GM12878 (cell line): ENCODE measurements at regions not wholly inside any gene's neighbourhood (a gene's known extent, or its start where the extent isn't known, plus 50 kb on each side); places are given as distances from the start of the nearest gene placed in this dataset.

Experiments
- ATAC-seq: fragments of 200-7000 bp; cut with Tn5 transposase; 3 replicates; pipeline ENCODE4 v1.9.1; 2020; ENCODE audit warnings: mild to moderate bottlenecking, moderate library complexity
- BruUV-seq: library from RNA; stranded (reverse); fragments of 400-500 nt; replicated peaks from 2 replicates; lab custom pipeline; 2021; lab: Mats Ljungman, UMichigan
- CTCF ChIA-PET: fragments of 300-600 bp; sonication (Branson Sonifier 250); formaldehyde crosslinking; extraction: SDS; loops from one replicate; lab custom pipeline; 2021; ENCODE audit warnings: inconsistent platforms; lab: Yijun Ruan, JAX
- POLR2A ChIA-PET: fragments of 350-600 bp; formaldehyde crosslinking; extraction: SDS; loops from one replicate; lab custom pipeline; 2021; ENCODE audit warnings: inconsistent platforms; lab: Charles Lee
- RAD21 ChIA-PET: fragments of 300-600 bp; sonication (Branson Sonifier 250); formaldehyde crosslinking; loops from one replicate; lab custom pipeline; 2023; ENCODE audit warnings: antibody characterized with exemption; ENCODE audit not compliant: unreplicated experiment; lab: Charles Lee
- SMC1A ChIA-PET: fragments of 300-600 bp; sonication (Branson Sonifier 250); formaldehyde crosslinking; loops from one replicate; lab custom pipeline; 2023; ENCODE audit not compliant: unreplicated experiment, uncharacterized antibody; lab: Charles Lee
- DNase-seq: peaks from one replicate; pipeline ENCODE4 v3.0.0-alpha.2; 2011; ENCODE audit warnings: low read depth, low spot score
- FAIRE-seq: peaks from 3 replicates; lab custom pipeline; 2011; peaks lifted over from hg19 to GRCh38; lab: Jason Lieb, UNC
- H2AFZ ChIP-seq: 2 replicates; pipeline ENCODE4 v1.6.0; 2011; ENCODE audit warnings: low read depth, low read length, control low read depth; ENCODE audit not compliant: control insufficient read depth
- H3K27ac ChIP-seq: 2 replicates; pipeline ENCODE4 v1.5.1; 2011; ENCODE audit warnings: control low read depth; ENCODE audit not compliant: control insufficient read depth, insufficient read depth
- H3K27me3 ChIP-seq, 2 experiments: replicated peaks in 1 of 2; 2 replicates each; pipeline versions ENCODE4 v1.6.0 to v1.6.1; 2011; ENCODE audit warnings: low read length in 1 of 2; ENCODE audit not compliant: control insufficient read depth in 2 of 2, insufficient read depth in 2 of 2
- H3K36me3 ChIP-seq, 2 experiments: 2 replicates each; pipeline ENCODE4 v1.5.1; 2011; ENCODE audit warnings: low read length in 1 of 2; ENCODE audit not compliant: control insufficient read depth in 2 of 2, insufficient read depth in 2 of 2
- H3K4me1 ChIP-seq: 2 replicates; pipeline ENCODE4 v1.6.1; 2011; ENCODE audit warnings: mild to moderate bottlenecking, low read length, moderate library complexity, mixed read lengths; ENCODE audit not compliant: control insufficient read depth, insufficient read depth
- H3K4me2 ChIP-seq: 2 replicates; pipeline ENCODE4 v1.6.0; 2011; ENCODE audit warnings: control low read depth; ENCODE audit not compliant: control insufficient read depth, insufficient read depth
- H3K4me3 ChIP-seq: fragments of 200-600 bp; sonication (generic); 2 replicates; pipeline ENCODE4 v1.5.1; 2016
- H3K79me2 ChIP-seq: 2 replicates; pipeline ENCODE4 v1.6.0; 2011; ENCODE audit warnings: low read length; ENCODE audit not compliant: control insufficient read depth, insufficient read depth
- H3K9ac ChIP-seq: 2 replicates; pipeline ENCODE4 v1.8.0; 2011; ENCODE audit warnings: low read length, control low read depth, mixed read lengths; ENCODE audit not compliant: control insufficient read depth, insufficient read depth
- H3K9me3 ChIP-seq: replicated peaks from 3 replicates; pipeline ENCODE4 v1.5.1; 2011; ENCODE audit warnings: mild to moderate bottlenecking, low read length; ENCODE audit not compliant: control insufficient read depth, insufficient read depth
- H4K20me1 ChIP-seq: 2 replicates; pipeline ENCODE4 v1.6.0; 2011; ENCODE audit not compliant: control insufficient read depth, insufficient read depth
- BACH1 ChIP-seq: fragments of 450-650 bp; IDR thresholded peaks from 2 replicates; pipeline ENCODE4 v1.6.1; 2017; ENCODE audit warnings: mild to moderate bottlenecking, borderline replicate concordance
- CREB1 ChIP-seq: IDR thresholded peaks from 2 replicates; pipeline ENCODE4 v1.6.1; 2012; ENCODE audit warnings: low read depth, mild to moderate bottlenecking, inconsistent platforms
- E2F8 ChIP-seq: fragments of 450-650 bp; IDR thresholded peaks from 2 replicates; pipeline ENCODE4 v1.6.1; 2018; ENCODE audit warnings: mild to moderate bottlenecking, low read depth, moderate library complexity; ENCODE audit not compliant: partially characterized antibody
- GATAD2B ChIP-seq: fragments of 450-650 bp; conservative IDR thresholded peaks from 2 replicates; pipeline ENCODE4 v1.6.1; 2017; ENCODE audit warnings: low read depth, mild to moderate bottlenecking, moderate library complexity
- IRF3 ChIP-seq: fragments of 450-650 bp; IDR thresholded peaks from 2 replicates; pipeline ENCODE4 v1.6.1; 2014; ENCODE audit warnings: mild to moderate bottlenecking
- KAT2A ChIP-seq: conservative IDR thresholded peaks from 2 replicates; pipeline ENCODE4 v1.6.1; 2011; ENCODE audit warnings: low read depth, low read length; ENCODE audit not compliant: control insufficient read depth
- KDM1A ChIP-seq: fragments of 200-600 bp; sonication (generic); IDR thresholded peaks from 2 replicates; pipeline ENCODE4 v1.6.1; 2016; ENCODE audit warnings: borderline replicate concordance
- MEF2A ChIP-seq: IDR thresholded peaks from 2 replicates; pipeline ENCODE4 v1.6.1; 2011; ENCODE audit warnings: low read depth, mild to moderate bottlenecking, low read length, moderate library complexity; ENCODE audit not compliant: insufficient read depth
- MEF2B ChIP-seq: fragments of 450-650 bp; IDR thresholded peaks from 2 replicates; pipeline ENCODE4 v1.6.1; 2018; ENCODE audit warnings: mild to moderate bottlenecking, moderate library complexity; ENCODE audit not compliant: partially characterized antibody, poor library complexity, severe bottlenecking
- NR2C2 ChIP-seq: IDR thresholded peaks from 2 replicates; pipeline ENCODE4 v1.6.1; 2011; ENCODE audit warnings: borderline replicate concordance, low read depth; ENCODE audit not compliant: control insufficient read depth, insufficient read length
- POLR2AphosphoS5 ChIP-seq: IDR thresholded peaks from 2 replicates; pipeline ENCODE4 v1.6.1; 2011; ENCODE audit warnings: mild to moderate bottlenecking, low read length, inconsistent platforms
- SKIL ChIP-seq: fragments of 450-650 bp; IDR thresholded peaks from 2 replicates; pipeline ENCODE4 v1.6.1; 2017; ENCODE audit warnings: mild to moderate bottlenecking, low read depth, inconsistent platforms; ENCODE audit not compliant: poor library complexity, severe bottlenecking
- WGBS: methylation state at CpG from one replicate; pipeline ENCODE4 v1.1.6; 2016; ENCODE audit warnings: low lambda C conversion rate; ENCODE audit not compliant: insufficient replicate concordance, insufficient coverage; ENCODE audit errors: missing lambda C conversion rate; 5-methylcytosine and 5-hydroxymethylcytosine counted together
- in situ Hi-C: fragments of 300-500 bp; cut with MboI; formaldehyde crosslinking; loops from 9 replicates; pipeline ENCODE4 v1.14.3; 2018; ENCODE audit warnings: mixed read lengths
- intact Hi-C: fragments of 100-400 bp; cut with micrococcal nuclease; formaldehyde crosslinking; loops from one replicate; pipeline ENCODE4 v1.14.2; 2022; ENCODE audit not compliant: unreplicated experiment

- TF ChIP-seq BACH1, result no peak
- no peak for TF ChIP-seq NR2C2
- TF ChIP-seq MEF2B, result no peak
- TF ChIP-seq CREB1, result no peak
- no peak for TF ChIP-seq POLR2AphosphoS5
- TF ChIP-seq GATAD2B, result no peak
- TF ChIP-seq IRF3, result no peak
- TF ChIP-seq KAT2A, result no peak
- no peak for TF ChIP-seq SKIL
- TF ChIP-seq KDM1A, result no peak
- no peak for TF ChIP-seq E2F8
- no peak for TF ChIP-seq MEF2A
Measured at GRCh38 chr3:22007368-22007767, 256.4 kb upstream of the ZNF385D start.

More at GRCh38 chr3:22007368-22007767, 256.4 kb upstream of the ZNF385D start:
- ATAC-seq (no peak), FAIRE-seq (no peak), DNase-seq (no peak)
- intact Hi-C loops, result no loop called here
- ChIA-PET SMC1A (no interaction called here), POLR2A (no interaction called here), RAD21 (no interaction called here), CTCF (no interaction called here)
- H3K36me3 ChIP-seq, result no peaks in the 10 kb centered on the region
- no peaks in the 10 kb centered on the region for H3K9me3 ChIP-seq
- no peak overlapping the region for H3K9ac ChIP-seq
- H3K27me3 ChIP-seq, result no peaks in the 10 kb centered on the region
- no peak overlapping the region for H3K4me2 ChIP-seq
- no peak overlapping the region for H2AFZ ChIP-seq
- in situ Hi-C loops, result no loop called here
- H4K20me1 ChIP-seq, result no peaks in the 10 kb centered on the region
- H3K4me1 ChIP-seq, result no peaks in the 10 kb centered on the region
- WGBS, result 68% methylated on average over 2 of the region's 2 CpGs
- H3K79me2 ChIP-seq, result no peaks in the 10 kb centered on the region
- H3K27ac ChIP-seq, result no peak overlapping the region
- no peak overlapping the region for H3K4me3 ChIP-seq
- BruUV-seq, result no TSS peak
